HL-60 (cell line): ENCODE measurements at regions not wholly inside any gene's neighbourhood (a gene's known extent, or its start where the extent isn't known, plus 50 kb on each side); places are given as distances from the start of the nearest gene placed in this dataset.

Experiments used
- CTCF ChIP-seq: IDR thresholded peaks from one replicate; pipeline ENCODE4 v1.5.1; 2011; ENCODE audit warnings: low read length, control low read depth, inconsistent platforms; ENCODE audit not compliant: insufficient read depth
- GABPA ChIP-seq: IDR thresholded peaks from 2 replicates; pipeline ENCODE4 v1.6.1; 2012; ENCODE audit warnings: low read depth
- POLR2AphosphoS5 ChIP-seq: IDR thresholded peaks from 2 replicates; pipeline ENCODE4 v1.6.1; 2012; ENCODE audit warnings: low read depth

- TF ChIP-seq GABPA (no peak), CTCF (no peak), POLR2AphosphoS5 (no peak)
These were observed 117.6 kb upstream of the TCERG1L start for GRCh38 chr10:131429141-131429540.
